ENCODE measurements at regions not wholly inside any gene's neighbourhood (a gene's known extent, or its start where the extent isn't known, plus 50 kb on each side); places are given as distances from the start of the nearest gene placed in this dataset.

GRCh38 chr9:91071184-91071990 lies 269.8 kb downstream of the SYK start:
- DNase-seq (ENCODE audit: low read depth): no peak

GRCh38 chr9:91073049-91073810 lies 271.6 kb downstream of the SYK start:
- DNase-seq (ENCODE audit: low read depth): no peak

- DNase-seq (ENCODE audit: low read depth): no peak
Observed at GRCh38 chr9:91073811-91074771, 272.5 kb downstream of the SYK start.

GRCh38 chr9:91074866-91075265 lies 273.2 kb downstream of the SYK start:
- no peak for DNase-seq (ENCODE audit: low read depth)

GRCh38 chr9:91075279-91075678 lies 273.7 kb downstream of the SYK start:
- DNase-seq (ENCODE audit: low read depth): no peak

GRCh38 chr9:91077624-91078368 lies 276.2 kb downstream of the SYK start:
- DNase-seq (ENCODE audit: low read depth): no peak

GRCh38 chr9:91078369-91078695 lies 276.7 kb downstream of the SYK start:
- DNase-seq (ENCODE audit: low read depth): no peak

- no peak for DNase-seq (ENCODE audit: low read depth)
Observed at GRCh38 chr9:91082731-91083130, 279.0 kb downstream of the AUH start.

- no peak for DNase-seq (ENCODE audit: low read depth)
Observed at GRCh38 chr9:91084896-91085516, 276.7 kb downstream of the AUH start.

- DNase-seq (ENCODE audit: low read depth): no peak
Observed at GRCh38 chr9:91085517-91086291, 276.0 kb downstream of the AUH start.

- DNase-seq (ENCODE audit: low read depth): no peak
Observed at GRCh38 chr9:91086657-91087461, 274.9 kb downstream of the AUH start.

- DNase-seq (ENCODE audit: low read depth): no peak
Observed at GRCh38 chr9:91087462-91087759, 274.3 kb downstream of the AUH start.

GRCh38 chr9:91089405-91090129 lies 272.2 kb downstream of the AUH start:
- no peak for DNase-seq (ENCODE audit: low read depth)

- no peak for DNase-seq (ENCODE audit: low read depth)
Observed at GRCh38 chr9:91090130-91090410, 271.6 kb downstream of the AUH start.

- DNase-seq (ENCODE audit: low read depth): no peak
Observed at GRCh38 chr9:91092214-91092613, 269.5 kb downstream of the AUH start.

GRCh38 chr9:91094324-91095088 lies 267.2 kb downstream of the AUH start:
- DNase-seq (ENCODE audit: low read depth): no peak

- DNase-seq (ENCODE audit: low read depth): no peak
Observed at GRCh38 chr9:91098203-91098850, 263.4 kb downstream of the AUH start.

GRCh38 chr9:91099436-91099835 lies 262.3 kb downstream of the AUH start:
- no peak for DNase-seq (ENCODE audit: low read depth)
